ENCODE measurements at regions not wholly inside any gene's neighbourhood (a gene's known extent, or its start where the extent isn't known, plus 50 kb on each side); places are given as distances from the start of the nearest gene placed in this dataset.

DNA sequence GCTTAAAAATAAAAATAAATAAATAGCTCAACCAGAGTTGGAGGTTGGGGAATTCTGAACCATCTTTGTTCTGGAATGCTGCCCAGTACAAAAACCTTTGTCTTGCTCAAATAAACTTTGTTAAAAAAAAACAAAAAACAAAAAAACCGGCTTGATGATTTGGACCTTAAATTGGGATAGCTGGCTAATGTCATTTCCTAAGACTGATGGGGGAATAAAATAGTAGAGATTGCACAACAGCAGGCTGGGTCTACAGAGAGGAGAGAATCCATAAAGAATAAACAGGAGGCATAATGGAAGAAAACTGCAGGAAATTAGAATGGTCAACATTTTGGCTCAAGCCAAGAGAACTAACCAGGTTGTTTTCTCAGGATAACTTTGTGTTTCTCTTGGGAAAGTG is 370.9 kb downstream of the AEBP2 start:
- TF ChIP-seq, protein P1, sequence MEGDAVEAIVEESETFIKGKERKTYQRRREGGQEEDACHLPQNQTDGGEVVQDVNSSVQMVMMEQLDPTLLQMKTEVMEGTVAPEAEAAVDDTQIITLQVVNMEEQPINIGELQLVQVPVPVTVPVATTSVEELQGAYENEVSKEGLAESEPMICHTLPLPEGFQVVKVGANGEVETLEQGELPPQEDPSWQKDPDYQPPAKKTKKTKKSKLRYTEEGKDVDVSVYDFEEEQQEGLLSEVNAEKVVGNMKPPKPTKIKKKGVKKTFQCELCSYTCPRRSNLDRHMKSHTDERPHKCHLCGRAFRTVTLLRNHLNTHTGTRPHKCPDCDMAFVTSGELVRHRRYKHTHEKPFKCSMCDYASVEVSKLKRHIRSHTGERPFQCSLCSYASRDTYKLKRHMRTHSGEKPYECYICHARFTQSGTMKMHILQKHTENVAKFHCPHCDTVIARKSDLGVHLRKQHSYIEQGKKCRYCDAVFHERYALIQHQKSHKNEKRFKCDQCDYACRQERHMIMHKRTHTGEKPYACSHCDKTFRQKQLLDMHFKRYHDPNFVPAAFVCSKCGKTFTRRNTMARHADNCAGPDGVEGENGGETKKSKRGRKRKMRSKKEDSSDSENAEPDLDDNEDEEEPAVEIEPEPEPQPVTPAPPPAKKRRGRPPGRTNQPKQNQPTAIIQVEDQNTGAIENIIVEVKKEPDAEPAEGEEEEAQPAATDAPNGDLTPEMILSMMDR (IDR thresholded peaks at IDR 0.05), result no peak
- no peak for TF ChIP-seq POLR2A (IDR thresholded peaks at IDR 0.05)

Data from heart left ventricle (tissue), 13 donors.